Kasumi-1 (cell line): ENCODE measurements at regions not wholly inside any gene's neighbourhood (a gene's known extent, or its start where the extent isn't known, plus 50 kb on each side); places are given as distances from the start of the nearest gene placed in this dataset.

ENCODE experiments used
- DNase-seq, 2 experiments: peaks; one replicate each; lab custom pipeline; 2025; lab: John Stamatoyannopoulos, UW

- no peak for DNase-seq
These were observed 494.1 kb upstream of the NOVA1 start for GRCh38 chr14:27091973-27092372.

GRCh38 chr14:27096091-27096490, 498.3 kb upstream of the NOVA1 start:
- DNase-seq, result no peak

- DNase-seq, result no peak
These were observed 500.6 kb upstream of the NOVA1 start for GRCh38 chr14:27098451-27098850.

GRCh38 chr14:27114180-27114579, 516.3 kb upstream of the NOVA1 start:
- DNase-seq, result no peak

- DNase-seq, result no peak
These were observed 525.3 kb upstream of the NOVA1 start for GRCh38 chr14:27123162-27123561.

- DNase-seq, result no peak
These were observed 530.0 kb upstream of the NOVA1 start for GRCh38 chr14:27127838-27128237.

GRCh38 chr14:27134200-27134599, 536.4 kb upstream of the NOVA1 start:
- DNase-seq, result no peak

- DNase-seq, result no peak
These were observed 547.3 kb upstream of the NOVA1 start for GRCh38 chr14:27145170-27145569.

GRCh38 chr14:27148143-27148542, 550.3 kb upstream of the NOVA1 start:
- no peak for DNase-seq

GRCh38 chr14:27164139-27164538, 566.3 kb upstream of the NOVA1 start:
- no peak for DNase-seq

- DNase-seq, result no peak
These were observed 577.7 kb upstream of the NOVA1 start for GRCh38 chr14:27175489-27175888.

GRCh38 chr14:27181333-27181732, 583.5 kb upstream of the NOVA1 start:
- DNase-seq, result no peak

- DNase-seq, result no peak
These were observed 586.6 kb upstream of the NOVA1 start for GRCh38 chr14:27184427-27184826.

- no peak for DNase-seq
These were observed 588.2 kb upstream of the NOVA1 start for GRCh38 chr14:27186048-27186447.

GRCh38 chr14:27187136-27187535, 589.3 kb upstream of the NOVA1 start:
- no peak for DNase-seq

GRCh38 chr14:27190296-27190695, 592.5 kb upstream of the NOVA1 start:
- DNase-seq, result no peak

- DNase-seq, result no peak
These were observed 601.4 kb upstream of the NOVA1 start for GRCh38 chr14:27199272-27199671.

GRCh38 chr14:27205036-27205435, 607.2 kb upstream of the NOVA1 start:
- no peak for DNase-seq

GRCh38 chr14:27211741-27212140, 613.9 kb upstream of the NOVA1 start:
- no peak for DNase-seq

- DNase-seq, result no peak
These were observed 624.8 kb upstream of the NOVA1 start for GRCh38 chr14:27222671-27223070.

GRCh38 chr14:27223906-27224305, 626.1 kb upstream of the NOVA1 start:
- DNase-seq, result no peak

- DNase-seq, result no peak
These were observed 630.2 kb upstream of the NOVA1 start for GRCh38 chr14:27228053-27228452.

GRCh38 chr14:27234331-27234730, 636.5 kb upstream of the NOVA1 start:
- DNase-seq, result no peak

GRCh38 chr14:27236601-27237000, 638.8 kb upstream of the NOVA1 start:
- no peak for DNase-seq

- no peak for DNase-seq
These were observed 645.0 kb upstream of the NOVA1 start for GRCh38 chr14:27242874-27243273.
